Amniotic epithelial cell (primary cell): ENCODE measurements at regions not wholly inside any gene's neighbourhood (a gene's known extent, or its start where the extent isn't known, plus 50 kb on each side); places are given as distances from the start of the nearest gene placed in this dataset.
"Not testable (repeated sequence)": the region's sequence is repeated elsewhere in the genome, so short reads cannot be mapped to it uniquely, and the experiment has no call there.

ENCODE experiments used
- DNase-seq: peaks from one replicate; pipeline ENCODE4 v3.0.0-alpha.2; 2010; ENCODE audit warnings: low read depth

DNA sequence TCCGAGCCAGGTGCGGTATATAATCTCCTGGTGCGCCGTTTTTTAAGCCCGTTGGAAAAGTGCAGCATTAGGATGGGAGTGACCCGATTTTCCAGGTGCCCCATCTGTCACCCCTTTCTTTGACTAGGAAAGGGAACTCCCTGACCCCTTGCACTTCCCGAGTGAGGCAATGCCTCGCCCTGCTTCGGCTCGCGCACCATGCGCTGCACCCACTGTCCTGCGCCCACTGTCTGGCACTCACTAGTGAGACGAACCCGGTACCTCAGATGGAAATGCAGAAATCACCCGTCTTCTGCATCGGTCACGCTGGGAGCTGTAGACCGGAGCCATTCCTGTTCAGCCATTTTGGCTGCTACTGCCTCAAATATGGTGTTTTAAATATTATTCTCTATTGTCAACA, 198.0 kb downstream of the MEIS1 start:
- DNase-seq = not testable (repeated sequence)

DNA sequence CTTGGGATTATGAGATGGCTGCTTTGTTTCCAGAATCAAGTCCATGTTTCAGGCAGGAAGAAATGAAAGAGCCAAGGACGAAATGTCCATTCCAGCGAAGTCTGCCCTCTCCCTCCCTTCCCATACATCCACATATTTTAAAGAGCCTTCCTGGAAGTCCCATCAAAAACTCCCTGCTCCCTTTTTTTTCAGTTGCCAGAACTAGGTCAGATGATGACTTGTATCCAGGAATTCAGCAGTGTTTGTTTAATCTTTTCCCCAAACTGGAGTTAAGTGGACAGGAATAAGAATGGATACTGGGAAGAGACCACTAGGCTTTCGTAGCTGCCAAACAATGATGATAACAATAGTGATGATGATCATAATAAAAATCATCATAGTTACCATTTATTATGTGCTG, 198.7 kb downstream of the MEIS1 start:
- no peak for DNase-seq

DNA sequence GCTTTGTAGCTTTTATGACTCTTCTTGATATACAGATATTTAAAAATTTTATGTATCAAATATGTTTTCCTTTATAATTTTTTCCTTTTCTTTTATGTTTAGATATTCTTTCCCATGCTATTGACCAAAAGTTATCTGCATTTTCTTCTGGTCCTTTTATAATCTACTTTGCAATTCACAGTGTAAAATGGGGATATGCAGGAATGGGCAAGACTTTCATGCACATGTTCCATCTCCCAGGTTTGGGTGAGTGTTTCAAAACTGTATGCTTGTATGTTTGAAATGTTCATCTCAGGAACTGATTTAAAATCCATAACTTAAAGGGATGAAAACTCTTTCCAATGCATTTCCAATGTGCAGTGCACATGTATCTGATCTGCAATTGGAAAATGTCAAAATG, 199.9 kb downstream of the MEIS1 start:
- no peak for DNase-seq

DNA sequence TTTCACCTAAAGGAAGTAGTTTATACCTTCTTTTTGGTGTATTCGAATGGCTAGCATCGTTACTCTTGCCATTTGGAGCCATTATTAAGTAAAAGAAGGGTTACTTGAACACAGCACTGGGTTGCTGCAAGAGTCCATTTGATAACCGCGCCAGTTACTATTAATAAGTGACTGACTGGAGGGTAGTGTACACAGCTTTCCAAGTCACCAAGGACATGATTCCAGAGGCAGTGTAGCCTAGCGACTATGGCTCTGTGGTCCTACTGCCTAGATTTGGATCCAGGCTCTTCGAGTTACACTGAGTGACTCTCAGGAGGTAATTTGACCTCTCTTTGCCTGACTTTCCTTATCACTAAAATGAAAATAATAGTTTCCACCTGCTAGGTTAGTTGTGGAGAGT, 206.8 kb downstream of the MEIS1 start:
- DNase-seq = no peak

DNA sequence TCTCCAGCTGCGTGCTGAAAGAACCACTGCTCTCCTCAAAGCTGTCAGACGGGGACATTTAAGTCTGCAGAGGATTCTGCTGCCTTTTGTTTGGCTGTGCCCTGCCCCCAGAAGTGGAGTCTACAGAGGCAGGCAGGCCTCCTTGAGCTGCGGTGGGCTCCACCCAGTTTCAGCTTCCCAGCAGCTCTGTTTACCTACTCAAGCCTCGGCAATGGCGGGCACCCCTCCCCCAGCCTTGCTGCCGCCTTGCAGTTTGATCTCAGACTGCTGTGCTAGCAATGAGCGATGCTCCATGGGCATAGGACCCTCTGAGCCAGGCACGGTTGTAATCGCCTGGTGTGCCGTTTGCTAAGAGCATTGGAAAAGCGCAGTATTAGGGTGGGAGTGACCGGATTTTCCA, 213.2 kb downstream of the MEIS1 start:
- DNase-seq = not testable (repeated sequence)

DNA sequence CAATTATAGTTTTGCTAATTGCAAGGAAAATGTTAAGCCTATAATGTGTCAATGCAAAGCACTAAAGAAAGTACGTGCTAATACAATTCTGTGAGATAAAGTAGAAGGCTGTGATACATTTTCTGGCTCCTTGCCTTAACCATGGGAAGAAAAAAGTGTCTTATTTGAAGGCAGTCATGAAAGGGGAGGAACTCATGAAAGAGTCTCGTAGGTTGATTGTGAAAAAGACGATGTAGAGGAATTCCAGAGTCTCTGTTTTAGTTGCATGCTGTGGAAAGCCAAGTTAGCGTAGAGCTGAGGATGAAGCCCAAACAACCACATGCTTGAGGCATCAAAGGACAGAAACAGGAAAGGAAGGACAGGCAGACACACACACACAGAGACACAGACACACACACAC, 214.1 kb downstream of the MEIS1 start:
- DNase-seq = peak; percentile 56

DNA sequence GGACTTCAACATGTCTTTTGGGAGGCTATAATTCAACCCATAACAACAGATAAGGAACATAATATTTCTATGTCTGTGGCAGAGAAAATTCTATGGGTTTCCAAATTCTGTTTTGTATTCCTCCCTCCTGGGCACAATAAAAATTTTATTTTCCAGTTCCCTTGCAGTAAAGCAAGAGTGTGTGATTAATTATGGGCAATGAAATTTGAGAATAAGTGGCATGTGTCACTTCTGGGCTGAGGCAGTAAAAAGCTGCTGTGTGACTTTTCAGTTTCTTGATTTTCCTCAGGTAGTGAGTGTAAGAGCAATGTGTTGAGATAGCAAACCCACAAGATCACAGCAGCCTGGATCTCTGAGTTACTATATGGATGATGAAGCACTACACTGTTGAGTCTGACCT, 216.4 kb downstream of the MEIS1 start:
- no peak for DNase-seq

DNA sequence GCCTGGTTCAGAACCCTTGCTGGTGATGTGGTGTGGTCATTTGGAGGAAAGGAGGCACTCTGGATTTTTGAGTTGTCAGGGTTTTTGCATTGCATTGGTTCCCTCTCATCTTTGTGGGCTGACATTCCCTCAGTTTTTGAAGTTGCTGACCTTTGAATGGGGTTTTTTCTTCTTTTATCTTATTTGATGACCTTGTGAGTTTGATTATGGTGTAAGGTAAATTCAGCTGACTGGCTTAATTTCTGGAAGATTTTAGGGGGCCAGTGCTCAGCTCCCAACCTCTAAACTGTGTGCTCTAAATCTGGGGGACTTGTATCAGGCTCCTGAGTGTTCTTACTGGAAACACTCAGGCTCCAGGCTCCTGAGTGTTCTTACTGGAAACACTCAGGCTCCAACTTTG, 225.9 kb downstream of the MEIS1 start:
- DNase-seq = no peak

DNA sequence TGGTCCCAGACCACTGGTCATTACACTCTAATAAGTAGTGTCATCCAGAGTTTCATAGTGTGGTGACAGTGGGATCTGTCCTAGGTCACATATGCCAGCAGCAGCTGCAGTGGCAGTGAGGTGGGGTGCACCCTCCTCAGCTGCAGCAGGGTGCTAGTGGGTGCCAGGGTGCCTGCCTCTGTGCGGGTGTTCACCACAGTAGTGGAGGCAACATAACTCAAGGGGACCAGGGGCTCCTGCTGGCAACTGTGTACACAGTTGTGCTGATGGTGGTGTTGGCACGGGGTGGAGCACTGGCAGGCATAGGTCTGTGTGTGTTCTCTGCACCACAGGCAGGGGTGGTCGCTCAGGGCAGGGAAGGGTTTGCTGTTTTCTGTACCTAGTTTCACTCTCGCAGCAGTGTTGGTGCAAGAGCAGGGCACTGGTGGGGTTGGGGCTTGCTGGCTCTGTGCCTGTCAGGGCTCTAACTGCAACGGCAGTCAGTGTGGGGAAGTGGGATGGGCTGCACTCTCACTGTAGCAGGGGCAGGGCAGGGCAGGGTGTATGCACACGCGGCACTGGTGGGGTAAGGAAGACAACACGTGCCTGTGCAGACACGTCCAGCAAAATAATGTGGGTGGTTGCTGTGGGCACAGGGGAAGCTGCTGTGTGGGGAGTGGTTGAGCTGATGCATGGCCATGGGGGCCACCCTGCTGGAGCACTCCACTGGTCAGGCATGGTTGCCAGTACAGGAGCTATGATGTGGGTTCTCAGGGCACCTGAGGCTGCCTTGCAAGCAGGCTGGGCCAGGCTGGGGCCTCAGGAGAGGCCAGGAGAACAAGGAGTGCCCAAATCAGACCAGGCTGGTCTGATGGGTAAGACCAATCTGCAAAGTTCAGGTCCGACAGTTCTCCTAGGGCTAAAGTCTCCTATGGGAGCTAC, 226.6 kb downstream of the MEIS1 start:
- DNase-seq = no peak

DNA sequence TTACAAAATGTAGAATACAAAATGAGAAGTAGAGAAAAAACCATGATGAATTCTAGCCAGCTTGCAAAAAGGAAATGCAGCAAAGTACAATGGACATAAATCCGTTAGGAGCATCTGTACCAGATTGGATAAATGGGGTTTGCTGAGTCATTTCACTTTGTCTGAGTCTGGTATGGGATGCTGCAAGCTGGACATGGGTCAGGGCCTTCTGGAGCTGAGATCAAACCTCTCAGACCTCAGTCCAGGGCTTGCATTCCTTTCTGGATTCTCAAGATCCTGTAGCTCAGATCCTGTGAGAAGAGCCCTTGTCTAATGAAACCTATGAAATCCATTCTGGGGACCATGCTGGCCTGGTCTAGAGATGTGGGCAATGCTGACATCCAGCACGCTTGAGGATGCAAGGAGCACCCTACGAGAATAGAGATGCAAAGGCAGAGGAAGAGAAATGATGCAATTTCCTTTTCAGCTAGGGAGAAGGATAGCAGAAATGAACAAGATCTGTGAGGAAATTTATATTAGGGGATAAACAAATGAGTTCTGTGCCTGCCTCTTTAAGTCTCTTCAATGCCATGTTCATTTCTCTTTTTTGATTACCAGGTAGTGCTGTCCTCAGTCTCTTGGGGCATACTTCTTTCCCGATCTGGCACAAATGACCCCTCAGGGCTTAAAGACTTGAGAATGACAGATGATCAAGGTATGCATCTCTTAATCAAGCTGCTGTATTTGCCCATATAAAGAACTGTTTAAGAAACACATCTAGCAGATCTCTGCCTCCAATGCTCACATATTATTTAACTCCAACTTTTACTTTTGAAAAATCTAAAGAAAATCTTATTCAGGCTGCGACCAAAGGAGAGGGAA, 230.4 kb downstream of the MEIS1 start:
- peak; percentile 37 for DNase-seq

DNA sequence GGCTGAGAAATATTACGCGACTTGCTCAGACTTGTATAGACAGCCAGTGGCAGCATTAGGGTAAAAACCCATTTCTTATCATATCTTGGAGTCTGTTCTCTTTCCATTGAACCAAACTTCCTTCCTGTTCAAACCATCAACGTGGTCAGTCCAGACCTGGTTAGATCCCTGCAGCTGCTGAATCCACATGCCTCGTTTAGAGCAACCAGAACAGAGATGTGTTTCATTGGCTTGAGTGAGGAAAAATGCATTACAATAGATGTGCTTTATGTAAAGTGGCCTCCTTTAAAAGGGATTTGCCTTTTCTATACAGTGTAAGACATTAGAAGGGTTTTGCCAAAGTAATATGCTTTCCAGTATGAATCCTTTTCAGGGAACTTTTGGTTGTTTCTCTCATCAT, 232.4 kb downstream of the MEIS1 start:
- DNase-seq = no peak

DNA sequence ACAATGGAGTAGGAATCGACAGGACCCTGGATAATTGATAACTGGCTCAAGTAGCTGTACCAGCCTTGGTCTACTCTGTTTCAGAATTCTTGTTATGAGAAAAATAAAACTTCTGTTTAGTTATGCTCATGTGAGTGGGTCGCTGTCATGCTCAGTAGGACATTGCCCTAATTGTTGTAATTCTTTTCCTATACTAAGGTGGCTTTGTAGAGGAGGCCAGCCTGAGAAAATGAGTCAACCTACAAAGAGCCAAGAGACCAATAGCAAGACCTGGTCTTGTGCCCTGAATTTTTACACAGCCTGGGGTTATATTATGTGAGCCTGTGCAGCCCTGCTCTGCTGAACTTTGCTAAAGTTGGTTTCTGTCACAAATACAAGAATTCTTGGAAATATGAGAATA, 238.4 kb downstream of the MEIS1 start:
- DNase-seq = no peak

DNA sequence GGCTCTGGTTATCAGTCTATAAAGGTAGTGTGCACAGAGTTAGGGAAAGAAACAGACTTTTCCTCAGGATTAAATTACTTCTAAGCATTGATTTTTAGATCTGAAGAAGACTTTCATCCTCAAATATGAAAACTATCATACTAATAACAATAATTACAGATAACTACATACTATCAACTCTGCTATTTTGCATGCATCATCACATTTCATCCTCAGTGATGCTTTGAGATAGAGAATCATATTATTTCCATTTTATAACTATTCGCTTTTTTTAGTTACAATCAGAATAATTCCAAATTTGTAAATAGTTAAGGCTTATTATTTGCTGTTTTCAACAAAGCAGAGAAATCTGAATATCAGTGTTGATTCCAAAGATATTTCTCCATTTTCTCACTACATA, 239.2 kb downstream of the MEIS1 start:
- DNase-seq = no peak

DNA sequence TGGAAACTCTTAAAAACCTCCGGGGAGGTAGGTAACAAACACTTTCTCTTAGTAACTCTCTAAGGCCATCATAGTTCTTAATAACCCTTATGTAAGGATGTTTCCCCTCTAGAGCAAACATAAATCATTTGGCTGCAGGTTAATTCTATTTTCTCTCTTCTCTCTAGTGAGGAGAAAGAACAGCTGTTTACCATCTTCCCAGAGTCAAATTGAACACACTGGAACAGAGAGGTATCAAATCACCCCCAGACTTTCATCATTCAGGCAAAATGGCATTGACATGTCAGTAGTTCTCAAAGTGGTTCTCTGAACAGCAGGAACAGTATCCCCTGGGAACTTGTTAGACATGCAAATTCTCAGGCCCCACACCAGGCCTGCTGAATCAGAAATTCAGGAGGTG, 240.7 kb downstream of the MEIS1 start:
- DNase-seq = no peak

DNA sequence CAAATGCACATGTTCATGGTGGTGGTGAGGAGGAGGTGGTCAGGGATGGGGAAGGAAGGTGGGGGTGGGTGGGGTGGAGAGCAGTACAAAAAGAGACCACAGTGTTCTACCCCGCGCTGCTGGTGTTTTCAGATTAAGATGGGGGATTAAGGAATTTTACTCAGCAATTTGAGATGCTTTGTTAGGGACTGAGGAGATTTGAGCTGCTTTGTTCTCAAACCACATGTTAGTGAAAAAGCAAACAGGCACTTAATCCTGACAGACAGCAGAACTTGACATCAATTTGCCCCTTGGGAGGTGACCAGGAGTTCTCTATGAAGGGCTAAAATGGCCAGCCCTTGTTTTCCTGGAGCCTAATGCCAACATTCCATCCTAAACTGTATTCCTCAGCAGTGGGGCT, 244.5 kb downstream of the MEIS1 start:
- DNase-seq = no peak

DNA sequence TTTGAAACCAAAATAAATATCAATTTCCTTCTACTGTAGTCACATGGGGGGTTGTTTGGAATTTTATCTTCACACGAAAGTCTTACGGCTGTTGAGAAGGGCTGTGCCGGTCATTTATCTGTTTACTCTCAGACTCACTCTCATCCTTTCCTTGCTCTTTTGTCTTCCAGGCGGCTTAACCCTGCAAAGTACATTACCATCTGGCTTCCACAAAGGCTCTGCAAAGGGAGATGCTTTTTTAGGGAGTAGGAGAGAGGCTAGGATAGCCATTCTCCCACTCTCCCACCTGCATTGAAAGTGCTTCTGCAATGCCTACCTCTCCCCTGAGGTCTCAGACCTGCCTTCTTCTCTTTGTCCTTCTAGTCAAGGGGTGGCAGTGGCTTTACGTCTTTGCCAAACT, 247.6 kb downstream of the MEIS1 start:
- no peak for DNase-seq

DNA sequence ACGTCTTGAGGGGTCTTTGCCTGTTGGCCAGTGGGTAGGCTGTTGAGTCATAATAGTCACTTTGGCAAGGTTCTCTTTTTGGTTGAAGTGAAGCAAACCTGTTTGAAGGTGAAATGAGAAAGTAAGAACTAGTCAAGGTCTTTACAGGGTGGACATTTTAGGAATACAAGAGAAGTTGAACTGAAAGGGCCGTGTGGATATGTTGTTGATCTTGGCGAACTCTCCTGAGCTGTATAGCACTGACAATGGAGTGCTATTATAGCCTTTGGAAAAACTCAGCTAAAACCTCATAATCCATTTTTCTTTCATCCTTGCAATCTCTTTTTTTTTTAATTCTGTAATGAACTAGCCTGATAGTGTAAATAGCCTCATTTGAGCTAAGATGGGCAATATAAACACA, 248.1 kb downstream of the MEIS1 start:
- DNase-seq = no peak

DNA sequence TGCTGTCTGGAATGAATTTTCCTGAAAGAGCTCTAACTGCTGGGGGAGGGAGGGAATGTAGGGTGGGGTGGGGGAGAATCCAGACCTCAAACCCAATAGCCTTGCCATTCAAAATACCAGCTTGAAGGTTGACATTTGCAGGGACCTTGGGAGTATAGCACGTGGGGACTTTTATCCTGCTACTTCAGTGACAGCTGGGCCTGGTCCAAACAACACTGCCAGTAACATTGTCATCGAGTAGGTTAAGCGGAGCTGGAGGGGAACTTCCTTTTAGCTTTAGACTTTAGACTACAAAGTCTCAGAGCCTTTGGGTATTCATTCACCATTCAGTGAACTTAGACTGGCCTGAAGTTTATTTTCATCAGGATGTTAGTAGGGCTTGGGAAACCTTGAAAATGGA, 248.7 kb downstream of the MEIS1 start:
- no peak for DNase-seq

DNA sequence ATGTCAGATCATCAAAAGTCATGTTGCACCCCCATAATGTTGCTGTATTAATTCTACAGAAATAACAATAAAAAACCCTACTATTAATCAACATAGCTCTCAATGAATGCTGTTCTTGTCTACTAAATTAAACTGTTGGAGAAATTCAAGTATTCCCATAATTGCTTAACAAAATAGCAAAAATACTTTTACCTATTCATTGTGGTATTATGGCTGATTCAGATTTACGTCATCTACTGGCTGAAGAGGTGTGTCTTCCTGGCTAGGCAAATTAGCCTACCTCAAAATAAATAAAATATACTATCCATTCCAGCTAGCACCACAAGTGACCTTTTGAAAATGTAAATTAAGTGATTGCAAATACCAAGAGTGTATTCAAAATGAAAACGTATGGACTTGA, 249.4 kb downstream of the MEIS1 start:
- DNase-seq = no peak

DNA sequence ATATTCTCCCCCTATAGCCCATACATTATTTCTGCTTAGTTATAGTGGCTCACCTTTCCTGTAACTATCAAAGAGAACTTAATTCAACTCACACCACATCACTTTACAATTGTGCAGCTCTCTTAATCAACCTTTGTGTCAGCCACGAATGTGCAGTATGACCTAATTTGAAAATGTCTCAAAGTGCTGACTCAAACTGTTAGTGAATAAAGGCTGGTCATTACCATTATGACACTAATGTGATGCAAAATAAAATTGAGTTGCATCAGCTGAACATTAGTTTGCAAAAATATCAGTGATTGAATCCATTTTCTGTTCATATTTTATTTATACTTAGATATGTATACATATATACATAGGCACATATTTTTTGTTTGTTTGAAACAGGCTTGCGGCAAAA, 251.8 kb downstream of the MEIS1 start:
- peak; percentile 10 for DNase-seq

DNA sequence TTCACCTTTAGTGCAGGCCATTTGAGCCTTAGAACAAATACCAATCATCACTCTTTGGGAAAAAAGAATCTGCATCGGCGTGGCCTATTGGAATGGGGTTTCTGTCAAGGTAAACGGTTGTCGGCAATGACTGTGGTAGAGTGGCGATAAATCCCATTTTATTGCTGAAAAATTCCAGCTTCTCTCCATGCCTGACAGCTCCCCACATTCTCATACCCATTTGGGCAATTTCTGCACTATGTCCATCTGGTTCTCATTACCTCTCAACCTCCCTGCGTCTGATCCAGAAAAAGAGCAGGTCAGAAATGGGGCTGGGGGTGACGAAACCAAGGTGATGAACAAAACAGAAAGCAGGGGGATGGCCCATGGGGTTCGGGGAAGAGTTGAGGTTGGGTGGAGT, 254.0 kb downstream of the MEIS1 start:
- DNase-seq = no peak

DNA sequence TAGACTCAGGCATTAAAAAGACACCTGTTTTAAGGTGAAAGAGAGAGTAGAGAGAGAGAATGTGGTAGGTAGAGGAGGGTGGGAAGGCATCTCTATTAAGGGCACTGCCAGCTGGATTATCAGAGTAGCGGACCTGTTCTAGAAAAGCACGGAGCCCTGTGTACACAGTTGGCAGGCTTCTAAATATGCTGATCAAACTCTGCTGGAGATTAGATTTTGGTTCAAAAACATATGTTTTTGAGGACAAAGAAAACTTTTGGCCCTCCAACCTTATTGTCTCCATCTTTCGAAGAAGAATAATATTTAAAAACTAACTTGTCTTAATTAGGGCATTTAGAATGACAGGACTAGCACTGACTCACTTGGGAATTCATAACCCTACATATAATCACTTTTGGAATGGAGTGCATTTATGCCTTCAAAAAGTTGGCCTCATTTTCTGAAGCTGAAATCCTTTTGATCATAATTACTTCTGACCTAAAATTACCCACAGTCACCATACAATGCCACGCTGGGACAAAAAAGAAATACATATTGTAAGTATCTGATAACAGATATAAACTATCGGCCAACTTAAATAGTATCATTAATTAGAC, 254.6 kb downstream of the MEIS1 start:
- DNase-seq = no peak
